B cell (primary cell): ENCODE measurements at regions not wholly inside any gene's neighbourhood (a gene's known extent, or its start where the extent isn't known, plus 50 kb on each side); places are given as distances from the start of the nearest gene placed in this dataset.

Source experiments
- ATAC-seq: fragments of 200-7000 bp; cut with Tn5 transposase; one replicate; pipeline ENCODE4 v1.10.0; 2021; ENCODE audit warnings: low read depth, mild to moderate bottlenecking, moderate number of reproducible peaks, moderate library complexity
- CTCF ChIA-PET: fragments of 350-600 bp; sonication (Branson Sonifier 250); formaldehyde crosslinking; loops from one replicate; lab custom pipeline; 2021; ENCODE audit warnings: antibody characterized with exemption, inconsistent platforms; lab: Charles Lee
- POLR2A ChIA-PET: fragments of 350-600 bp; sonication (Branson Sonifier 250); formaldehyde crosslinking; loops from one replicate; lab custom pipeline; 2021; ENCODE audit warnings: antibody characterized with exemption; lab: Charles Lee
- DNase-seq: peaks from one replicate; pipeline ENCODE4 v3.0.0; 2013
- H2AFZ ChIP-seq: 2 replicates; pipeline ENCODE4 v1.6.1; 2012; ENCODE audit warnings: mild to moderate bottlenecking, low read depth, low read length; ENCODE audit not compliant: insufficient read depth, poor library complexity, severe bottlenecking
- H3K27ac ChIP-seq, 2 donors: 1 replicate in 1 of 2; 2 replicates in 1 of 2; pipeline ENCODE4 v1.5.1; 2012 to 2013; ENCODE audit warnings: low read length in 2 of 2, mild to moderate bottlenecking in 2 of 2, moderate library complexity in 1 of 2
- H3K27me3 ChIP-seq, 4 experiments: fragments of 200-600 bp in 1 of 4; sonication (generic) in 1 of 4; replicated peaks in 1 of 4; 1 replicate in 2 of 4; 2 replicates in 2 of 4; pipeline versions ENCODE4 v1.6.1 to v1.7.0; 2013 to 2016; ENCODE audit warnings: low read length in 3 of 4, mild to moderate bottlenecking in 2 of 4, mixed read lengths in 1 of 4, moderate library complexity in 1 of 4; ENCODE audit not compliant: insufficient read depth in 4 of 4, control insufficient read depth in 3 of 4; ENCODE audit errors: control extremely low read depth in 1 of 4
- H3K36me3 ChIP-seq, 2 experiments: replicated peaks in 1 of 2; 1 replicate in 1 of 2; 2 replicates in 1 of 2; pipeline versions ENCODE4 v1.6.1 to v1.7.1; 2013; ENCODE audit warnings: low read length in 1 of 2; ENCODE audit not compliant: insufficient read depth in 2 of 2, control insufficient read depth in 1 of 2; ENCODE audit errors: control extremely low read depth in 1 of 2, extremely low read depth in 1 of 2
- H3K4me1 ChIP-seq, 2 donors: fragments of 200-600 bp in 1 of 2; sonication (generic) in 1 of 2; 1 replicate in 1 of 2; 2 replicates in 1 of 2; pipeline versions ENCODE4 v1.5.1 to v1.6.1; 2013 to 2017; ENCODE audit warnings: low read length in 2 of 2; ENCODE audit not compliant: control insufficient read depth in 2 of 2, insufficient read depth in 2 of 2
- H3K4me2 ChIP-seq: replicated peaks from 2 replicates; pipeline ENCODE3; 2012; ENCODE audit warnings: mild to moderate bottlenecking, low read depth, low read length; ENCODE audit not compliant: poor library complexity, severe bottlenecking
- H3K4me3 ChIP-seq, 5 experiments: fragments of 200-600 bp in 1 of 5; sonication (generic) in 1 of 5; 1 replicate in 3 of 5; 2 replicates in 2 of 5; pipeline versions ENCODE4 v1.5.1 to v1.7.0; 2011 to 2016; ENCODE audit warnings: low read length in 4 of 5, mild to moderate bottlenecking in 4 of 5, low read depth in 2 of 5, control low read depth in 1 of 5, moderate library complexity in 1 of 5; ENCODE audit not compliant: insufficient read depth in 1 of 5; ENCODE audit errors: control extremely low read depth in 1 of 5, extremely low read depth in 1 of 5
- H3K79me2 ChIP-seq: fragments of 200-600 bp; sonication (generic); one replicate; pipeline ENCODE4 v1.6.0; 2016; ENCODE audit warnings: low read length; ENCODE audit not compliant: control insufficient read depth, insufficient read depth
- H3K9ac ChIP-seq: fragments of 200-600 bp; sonication (generic); 2 replicates; pipeline ENCODE4 v1.6.1; 2017; ENCODE audit warnings: mild to moderate bottlenecking, low read length, moderate library complexity
- H3K9me3 ChIP-seq, 3 donors: one replicate each; pipeline versions ENCODE4 v1.6.1 to v1.7.1; 2013; ENCODE audit warnings: low read length in 2 of 3; ENCODE audit not compliant: control insufficient read depth in 2 of 3, insufficient read depth in 1 of 3; ENCODE audit errors: control extremely low read depth in 1 of 3
- H4K20me1 ChIP-seq: 2 replicates; pipeline ENCODE4 v1.6.0; 2012; ENCODE audit warnings: mild to moderate bottlenecking, low read length; ENCODE audit not compliant: insufficient read depth, control insufficient read depth, poor library complexity, severe bottlenecking
- H3K27ac Mint-ChIP-seq: one replicate; pipeline ENCODE4 v1.8.0; 2021; ENCODE audit warnings: mixed read lengths
- H3K27me3 Mint-ChIP-seq: one replicate; pipeline ENCODE4 v1.8.0; 2021; ENCODE audit warnings: mixed read lengths
- H3K4me1 Mint-ChIP-seq: one replicate; pipeline ENCODE4 v1.8.0; 2021; ENCODE audit warnings: mixed read lengths
- H3K4me3 Mint-ChIP-seq: one replicate; pipeline ENCODE4 v1.8.0; 2021; ENCODE audit warnings: mixed read lengths
- H3K9me3 Mint-ChIP-seq: one replicate; pipeline ENCODE4 v1.8.0; 2022; ENCODE audit warnings: mixed read lengths; ENCODE audit not compliant: insufficient read depth
- EZH2 ChIP-seq: IDR thresholded peaks from 2 replicates; pipeline ENCODE4 v1.6.1; 2012; ENCODE audit warnings: borderline replicate concordance, low read depth, mild to moderate bottlenecking, moderate library complexity, low read length; ENCODE audit not compliant: insufficient read depth, poor library complexity, severe bottlenecking
- WGBS: methylation state at CpG from one replicate; pipeline ENCODE4 v1.1.5; 2013; ENCODE audit warnings: missing lambda C conversion rate; ENCODE audit not compliant: insufficient coverage; 5-methylcytosine and 5-hydroxymethylcytosine counted together
- intact Hi-C: fragments of 100-400 bp; cut with micrococcal nuclease; formaldehyde crosslinking; loops from one replicate; pipeline ENCODE4 v1.10.0; 2022
- TF ChIP-seq, protein P1 (sequence below): fragments of 200-600 bp; IDR thresholded peaks from one replicate; pipeline ENCODE4 v1.8.0; 2022; ENCODE audit warnings: antibody characterized with exemption, mild to moderate bottlenecking

DNA sequence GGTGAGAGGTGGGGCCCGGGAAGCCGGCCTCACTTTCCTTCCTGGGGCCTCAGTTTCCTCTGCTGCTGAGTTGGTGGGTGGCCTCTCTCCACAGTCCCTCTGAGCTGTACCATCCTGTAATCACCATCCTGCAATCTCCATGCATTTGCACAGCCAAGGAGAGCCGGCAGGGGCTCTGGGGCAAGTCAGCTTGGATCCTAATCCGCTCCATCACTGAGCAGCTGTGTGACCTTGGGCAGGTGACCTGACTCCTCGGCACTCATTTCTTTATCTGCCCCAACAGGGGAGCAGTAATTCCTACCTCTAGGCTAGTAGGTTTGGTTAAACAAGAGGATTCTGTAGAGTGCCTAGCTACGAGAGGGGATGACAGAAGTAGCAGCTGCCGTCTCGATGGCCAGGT, 88.2 kb upstream of the ZNF618 start:
- H3K27me3 Mint-ChIP-seq = peaks cover 21% of the 10 kb centered on the region
- no peaks in the 10 kb centered on the region for H3K9me3 Mint-ChIP-seq
- TF ChIP-seq, protein P1, sequence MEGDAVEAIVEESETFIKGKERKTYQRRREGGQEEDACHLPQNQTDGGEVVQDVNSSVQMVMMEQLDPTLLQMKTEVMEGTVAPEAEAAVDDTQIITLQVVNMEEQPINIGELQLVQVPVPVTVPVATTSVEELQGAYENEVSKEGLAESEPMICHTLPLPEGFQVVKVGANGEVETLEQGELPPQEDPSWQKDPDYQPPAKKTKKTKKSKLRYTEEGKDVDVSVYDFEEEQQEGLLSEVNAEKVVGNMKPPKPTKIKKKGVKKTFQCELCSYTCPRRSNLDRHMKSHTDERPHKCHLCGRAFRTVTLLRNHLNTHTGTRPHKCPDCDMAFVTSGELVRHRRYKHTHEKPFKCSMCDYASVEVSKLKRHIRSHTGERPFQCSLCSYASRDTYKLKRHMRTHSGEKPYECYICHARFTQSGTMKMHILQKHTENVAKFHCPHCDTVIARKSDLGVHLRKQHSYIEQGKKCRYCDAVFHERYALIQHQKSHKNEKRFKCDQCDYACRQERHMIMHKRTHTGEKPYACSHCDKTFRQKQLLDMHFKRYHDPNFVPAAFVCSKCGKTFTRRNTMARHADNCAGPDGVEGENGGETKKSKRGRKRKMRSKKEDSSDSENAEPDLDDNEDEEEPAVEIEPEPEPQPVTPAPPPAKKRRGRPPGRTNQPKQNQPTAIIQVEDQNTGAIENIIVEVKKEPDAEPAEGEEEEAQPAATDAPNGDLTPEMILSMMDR = no peak
- no peak for TF ChIP-seq EZH2
- ChIA-PET POLR2A (no interaction called here), CTCF (no interaction called here)
- H2AFZ ChIP-seq = no peak overlapping the region
- H3K9ac ChIP-seq = no peak overlapping the region
- no peaks in the 10 kb centered on the region for H3K36me3 ChIP-seq
- H3K27ac Mint-ChIP-seq = no peak overlapping the region
- H3K4me1 ChIP-seq = no peaks in the 10 kb centered on the region
- no peaks in the 10 kb centered on the region for H3K4me1 Mint-ChIP-seq
- H3K4me3 Mint-ChIP-seq = no peak overlapping the region
- DNase-seq (no peak), ATAC-seq (no peak)
- H3K4me2 ChIP-seq = no peak overlapping the region
- peaks cover 0 to 2% (median 0%) of the 10 kb centered on the region in 3 donors for H3K9me3 ChIP-seq
- no peaks in the 10 kb centered on the region for H4K20me1 ChIP-seq
- H3K4me3 ChIP-seq = no peak overlapping the region
- H3K79me2 ChIP-seq = no peaks in the 10 kb centered on the region
- peaks cover 0 to 3% (median 0%) of the 10 kb centered on the region in 4 experiments for H3K27me3 ChIP-seq
- intact Hi-C loops = no loop called here
- no peak overlapping the region for H3K27ac ChIP-seq
- WGBS = 90% methylated on average over 6 of the region's 8 CpGs

DNA sequence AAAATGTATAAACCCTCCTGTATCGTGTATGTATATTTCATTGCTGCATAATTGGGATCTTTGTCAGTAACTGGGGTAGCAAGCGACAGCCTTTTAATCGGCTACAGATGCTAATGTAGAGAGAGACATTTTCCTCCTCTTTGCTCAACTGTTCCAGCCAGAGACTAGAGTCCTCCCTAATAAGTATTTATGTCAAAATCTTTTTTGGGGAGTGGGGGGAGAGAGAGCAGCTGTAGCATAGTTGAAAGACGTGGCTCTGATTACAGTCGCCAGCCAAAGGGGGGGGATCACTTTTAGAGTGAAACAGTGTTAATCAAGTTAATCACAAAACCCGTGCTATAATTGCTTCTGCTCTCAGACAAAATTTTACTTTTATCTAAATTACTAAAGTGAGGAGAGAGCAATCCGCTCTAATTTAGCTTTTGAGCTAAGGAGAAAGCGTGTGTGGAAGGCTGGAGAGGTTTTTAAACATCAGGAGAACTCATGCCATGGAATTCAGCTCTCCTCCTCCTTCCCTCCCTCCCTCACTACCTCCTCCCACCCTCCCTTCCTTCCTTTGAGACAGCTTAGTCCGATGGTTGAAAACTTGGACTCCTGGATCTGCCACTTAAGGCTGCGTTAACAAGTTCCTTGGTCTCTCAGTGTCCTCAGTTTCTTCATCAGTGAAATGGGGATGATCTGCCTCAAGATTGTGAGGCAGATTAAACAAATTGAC, 87.3 kb upstream of the ZNF618 start:
- Histone ChIP-seq H4K20me1 (no peaks in the 10 kb centered on the region), H3K4me3 (no peak overlapping the region), H3K27ac (no peak overlapping the region), H3K9ac (no peak overlapping the region), H3K4me1 (no peaks in the 10 kb centered on the region), H3K9me3 (peaks cover 0 to 2% (median 0%) of the 10 kb centered on the region in 3 donors), H3K4me2 (no peak overlapping the region), H3K36me3 (no peaks in the 10 kb centered on the region), H3K27me3 (peaks cover 0 to 3% (median 0%) of the 10 kb centered on the region in 4 experiments), H2AFZ (no peak overlapping the region), H3K79me2 (no peaks in the 10 kb centered on the region)
- Mint-ChIP-seq H3K9me3 (no peaks in the 10 kb centered on the region), H3K4me3 (no peak overlapping the region), H3K4me1 (no peaks in the 10 kb centered on the region), H3K27ac (no peak overlapping the region), H3K27me3 (peaks cover 14% of the 10 kb centered on the region)
- WGBS = 58% methylated on average over 2 of the region's 10 CpGs
- TF ChIP-seq EZH2 = no peak
- TF ChIP-seq, protein P1 = no peak
- intact Hi-C loops = no loop called here
- DNase-seq (no peak), ATAC-seq (no peak)
- ChIA-PET POLR2A (no interaction called here), CTCF (no interaction called here)
